Erythroblast (primary cell): ENCODE measurements at regions not wholly inside any gene's neighbourhood (a gene's known extent, or its start where the extent isn't known, plus 50 kb on each side); places are given as distances from the start of the nearest gene placed in this dataset.

Experiments used
- GATA1 ChIP-seq: IDR thresholded peaks from 2 replicates; pipeline ENCODE4 v1.6.1; 2011; ENCODE audit warnings: low read depth, mild to moderate bottlenecking, control low read depth, low read length, moderate library complexity
- POLR2A ChIP-seq: IDR thresholded peaks from 2 replicates; pipeline ENCODE4 v1.6.1; 2011; ENCODE audit warnings: mild to moderate bottlenecking, low read length

DNA sequence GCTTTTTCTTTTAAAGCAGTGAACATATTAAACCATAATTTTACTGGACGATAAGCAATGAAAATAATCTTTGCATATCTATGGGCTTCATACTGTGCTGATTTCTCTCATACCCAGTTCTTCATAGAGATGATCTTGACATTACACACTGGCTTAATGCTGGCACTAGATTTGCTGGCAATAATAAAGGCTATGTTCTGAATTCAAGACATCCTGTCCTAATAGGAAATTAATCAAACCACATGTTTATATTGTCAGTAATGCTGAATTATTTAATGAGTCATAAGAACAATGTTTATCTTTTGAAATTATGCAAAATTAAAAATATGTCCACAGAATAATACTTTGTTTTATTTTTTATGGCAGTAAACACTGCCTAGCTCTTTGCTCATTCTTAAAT is 643.2 kb downstream of the OTOL1 start:
- TF ChIP-seq POLR2A (no peak), GATA1 (no peak)
